ENCODE measurements at regions not wholly inside any gene's neighbourhood (a gene's known extent, or its start where the extent isn't known, plus 50 kb on each side); places are given as distances from the start of the nearest gene placed in this dataset.

GRCh38 chr9:95373069-95373681 lies 55.7 kb upstream of the FANCC start:
- 58% methylated on average over 3 of the region's 6 CpGs for WGBS (ENCODE audit: insufficient coverage)
- H3K9me3 ChIP-seq (replicated peaks; ENCODE audit: control insufficient read depth, low read depth, low read length), result no peaks in the 10 kb centered on the region
- no peak overlapping the region for H3K4me3 ChIP-seq (ENCODE audit: low read length)
- no peak overlapping the region for H3K27ac ChIP-seq (ENCODE audit: low read length)
- DNase-seq, result peak; percentile 24
- H3K27me3 ChIP-seq (ENCODE audit: control insufficient read depth, insufficient read depth, low read length), result no peaks in the 10 kb centered on the region
- no peaks in the 10 kb centered on the region for H3K36me3 ChIP-seq (ENCODE audit: control insufficient read depth, insufficient read depth, low read length)
- H3K4me1 ChIP-seq (ENCODE audit: control insufficient read depth, insufficient read depth, low read length), result peaks cover 6% of the 10 kb centered on the region

GRCh38 chr9:95370064-95370463 lies 52.6 kb upstream of the FANCC start:
- WGBS (ENCODE audit: insufficient coverage), result 85% methylated on average over 3 of the region's 4 CpGs
- no peaks in the 10 kb centered on the region for H3K36me3 ChIP-seq (ENCODE audit: control insufficient read depth, insufficient read depth, low read length)
- H3K27ac ChIP-seq (ENCODE audit: low read length), result no peak overlapping the region
- no peak for DNase-seq
- no peaks in the 10 kb centered on the region for H3K9me3 ChIP-seq (replicated peaks; ENCODE audit: control insufficient read depth, low read depth, low read length)
- H3K4me1 ChIP-seq (ENCODE audit: control insufficient read depth, insufficient read depth, low read length), result peaks cover 6% of the 10 kb centered on the region
- H3K27me3 ChIP-seq (ENCODE audit: control insufficient read depth, insufficient read depth, low read length), result peaks cover 4% of the 10 kb centered on the region
- no peak overlapping the region for H3K4me3 ChIP-seq (ENCODE audit: low read length)

GRCh38 chr9:95368377-95369160 lies 51.1 kb upstream of the FANCC start:
- H3K27me3 ChIP-seq (ENCODE audit: control insufficient read depth, insufficient read depth, low read length), result peaks cover 4% of the 10 kb centered on the region
- no peaks in the 10 kb centered on the region for H3K36me3 ChIP-seq (ENCODE audit: control insufficient read depth, insufficient read depth, low read length)
- WGBS (ENCODE audit: insufficient coverage), result 91% methylated on average over 18 of the region's 19 CpGs

More at GRCh38 chr9:95368377-95369160, 51.1 kb upstream of the FANCC start:
- Histone ChIP-seq H3K4me3 (ENCODE audit: low read length) (no peak overlapping the region), H3K4me1 (ENCODE audit: control insufficient read depth, insufficient read depth, low read length) (peaks cover 6% of the 10 kb centered on the region), H3K27ac (ENCODE audit: low read length) (no peak overlapping the region), H3K9me3 (replicated peaks; ENCODE audit: control insufficient read depth, low read depth, low read length) (no peaks in the 10 kb centered on the region)
- DNase-seq, result no peak
